GM10266 (cell line): ENCODE measurements at regions not wholly inside any gene's neighbourhood (a gene's known extent, or its start where the extent isn't known, plus 50 kb on each side); places are given as distances from the start of the nearest gene placed in this dataset.

ENCODE experiments used
- DNase-seq: peaks from one replicate; pipeline ENCODE4 v3.0.0; 2012; ENCODE audit errors: extremely low spot score
- TF ChIP-seq, protein P1 (sequence below): IDR thresholded peaks from 2 replicates; pipeline ENCODE4 v1.5.1; 2012; ENCODE audit warnings: mild to moderate bottlenecking, low read depth; ENCODE audit not compliant: control insufficient read depth, insufficient read depth; ENCODE audit errors: missing control alignments

DNA sequence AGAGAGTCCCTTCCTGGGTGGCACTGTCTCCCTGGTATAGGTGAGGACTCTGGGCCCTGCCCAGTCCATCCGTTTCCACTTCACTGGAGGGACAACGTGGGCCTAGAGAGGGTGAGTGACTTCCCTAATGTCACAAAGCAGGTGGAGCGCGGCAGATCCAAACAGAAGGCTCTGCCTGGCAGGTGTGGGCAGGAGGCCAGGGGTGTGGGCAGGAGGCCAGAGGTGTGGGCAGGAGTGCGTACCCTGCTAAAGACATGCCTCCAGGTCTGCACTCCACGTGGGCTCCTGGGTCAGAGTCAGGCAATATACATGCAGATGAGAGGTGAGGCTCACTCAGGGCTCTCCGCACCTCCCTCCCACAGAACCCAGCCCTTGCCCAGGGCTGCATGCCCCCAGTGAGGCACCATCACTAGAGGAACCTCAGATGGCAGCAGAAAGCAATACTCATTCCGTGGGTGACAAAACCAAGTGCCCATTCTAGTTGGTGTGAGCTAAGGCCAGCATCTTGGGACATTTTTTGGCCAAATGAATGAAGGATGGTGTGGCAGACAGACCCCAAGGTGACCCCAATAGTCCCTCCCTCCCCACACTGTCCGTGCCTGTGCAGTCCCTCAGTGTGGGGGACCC, 271.6 kb upstream of the RTL1 start:
- no peak for DNase-seq
- TF ChIP-seq, protein P1, sequence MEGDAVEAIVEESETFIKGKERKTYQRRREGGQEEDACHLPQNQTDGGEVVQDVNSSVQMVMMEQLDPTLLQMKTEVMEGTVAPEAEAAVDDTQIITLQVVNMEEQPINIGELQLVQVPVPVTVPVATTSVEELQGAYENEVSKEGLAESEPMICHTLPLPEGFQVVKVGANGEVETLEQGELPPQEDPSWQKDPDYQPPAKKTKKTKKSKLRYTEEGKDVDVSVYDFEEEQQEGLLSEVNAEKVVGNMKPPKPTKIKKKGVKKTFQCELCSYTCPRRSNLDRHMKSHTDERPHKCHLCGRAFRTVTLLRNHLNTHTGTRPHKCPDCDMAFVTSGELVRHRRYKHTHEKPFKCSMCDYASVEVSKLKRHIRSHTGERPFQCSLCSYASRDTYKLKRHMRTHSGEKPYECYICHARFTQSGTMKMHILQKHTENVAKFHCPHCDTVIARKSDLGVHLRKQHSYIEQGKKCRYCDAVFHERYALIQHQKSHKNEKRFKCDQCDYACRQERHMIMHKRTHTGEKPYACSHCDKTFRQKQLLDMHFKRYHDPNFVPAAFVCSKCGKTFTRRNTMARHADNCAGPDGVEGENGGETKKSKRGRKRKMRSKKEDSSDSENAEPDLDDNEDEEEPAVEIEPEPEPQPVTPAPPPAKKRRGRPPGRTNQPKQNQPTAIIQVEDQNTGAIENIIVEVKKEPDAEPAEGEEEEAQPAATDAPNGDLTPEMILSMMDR: no peak

- TF ChIP-seq, protein P1: no peak
- no peak for DNase-seq
Measured at GRCh38 chr14:101175731-101176534, 272.4 kb upstream of the RTL1 start.

DNA sequence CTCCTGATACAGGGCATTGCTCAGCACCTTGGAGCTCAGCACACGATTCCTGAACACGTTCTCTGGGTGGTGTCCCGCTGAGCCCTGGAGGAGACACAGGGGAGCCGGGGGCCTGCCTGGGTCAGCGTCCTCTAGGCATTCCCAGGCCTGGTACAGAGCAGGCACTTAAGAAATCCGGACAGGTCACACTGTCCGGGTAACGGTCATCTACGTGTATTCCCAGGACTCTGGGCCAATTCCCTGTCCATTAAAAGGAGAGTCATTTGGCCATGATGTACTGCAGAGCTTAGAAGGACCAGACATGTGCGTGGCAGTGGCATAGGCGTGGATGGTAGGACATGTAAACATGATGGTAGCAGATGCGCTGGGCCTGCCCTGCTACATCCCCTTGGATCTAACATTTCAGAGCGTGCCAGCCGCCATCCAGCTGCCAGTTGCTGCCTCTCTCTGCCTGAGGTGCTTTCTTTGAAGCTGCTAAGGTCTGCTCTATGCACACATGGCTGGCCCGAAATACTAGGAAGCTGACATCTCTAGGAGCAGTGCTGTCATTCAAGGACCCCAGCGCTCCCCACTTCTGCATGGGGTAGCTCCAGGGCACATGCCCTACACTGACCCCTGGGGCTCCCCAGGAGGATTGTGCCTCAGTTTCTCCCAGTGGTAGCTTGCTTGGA, 273.1 kb upstream of the RTL1 start:
- no peak for DNase-seq
- TF ChIP-seq, protein P1: no peak

DNA sequence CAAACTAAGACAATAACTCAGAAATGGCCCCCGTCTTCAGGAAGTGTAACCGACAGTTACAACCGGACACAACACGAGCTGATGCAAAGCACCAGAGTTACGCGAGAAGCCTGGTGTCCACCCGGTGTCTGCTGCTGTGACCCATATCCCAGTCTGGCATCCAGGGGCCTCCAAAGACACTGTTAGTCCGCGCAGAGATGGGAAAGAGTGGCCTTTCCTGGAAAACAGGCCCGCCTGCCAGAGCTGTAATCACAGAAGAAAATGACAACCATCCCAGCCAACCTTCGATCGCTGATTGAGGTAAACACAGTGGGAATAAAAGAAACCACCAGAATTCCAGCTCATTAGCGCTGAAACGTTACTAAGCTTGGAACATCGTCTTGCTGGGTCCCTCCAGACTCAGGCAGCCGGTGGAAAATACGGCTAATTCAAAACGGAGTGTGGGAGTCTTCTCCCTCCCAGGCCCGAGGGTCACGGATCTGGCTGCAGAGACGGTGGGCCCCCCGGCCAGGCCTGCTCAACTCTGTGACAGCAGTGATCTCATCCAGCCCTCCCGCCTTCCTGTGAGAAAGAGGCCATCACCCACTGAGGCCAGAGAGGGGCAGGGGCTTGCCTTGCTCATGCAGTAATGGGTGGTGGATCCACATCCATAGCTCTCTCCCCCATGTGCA, 273.9 kb upstream of the RTL1 start:
- DNase-seq: no peak
- TF ChIP-seq, protein P1: no peak

GRCh38 chr14:101178184-101179072, 274.9 kb upstream of the RTL1 start:
- DNase-seq: no peak
- TF ChIP-seq, protein P1: no peak

- TF ChIP-seq, protein P1: no peak
- DNase-seq: no peak
Measured at GRCh38 chr14:101179691-101180211, 276.2 kb upstream of the RTL1 start.
